H1 (cell line): ENCODE measurements at regions not wholly inside any gene's neighbourhood (a gene's known extent, or its start where the extent isn't known, plus 50 kb on each side); places are given as distances from the start of the nearest gene placed in this dataset.
A peak's percentile ranks its signal among the peaks of the same experiment; 100 is the strongest.

ENCODE experiments used
- CTCF ChIA-PET: fragments of 300-600 bp; sonication (Branson Sonifier 250); formaldehyde crosslinking; loops from one replicate; lab custom pipeline; 2021; ENCODE audit not compliant: partially characterized antibody; lab: Charles Lee
- POLR2A ChIA-PET: fragments of 300-600 bp; sonication (Branson Sonifier 250); formaldehyde crosslinking; loops from one replicate; lab custom pipeline; 2021; ENCODE audit warnings: inconsistent platforms; ENCODE audit not compliant: partially characterized antibody; lab: Charles Lee
- DNase-seq, 2 experiments: peaks; one replicate each; pipeline versions ENCODE4 v3.0.0 to v3.0.0-alpha.2; 2010 to 2022; ENCODE audit warnings: low spot score in 2 of 2, low read depth in 1 of 2, mixed read lengths in 1 of 2
- FAIRE-seq: peaks from 2 replicates; lab custom pipeline; 2011; peaks lifted over from hg19 to GRCh38; lab: Jason Lieb, UNC
- H2AFZ ChIP-seq: 2 replicates; pipeline ENCODE4 v1.8.1; 2012; ENCODE audit warnings: low read length, inconsistent platforms
- H2AK5ac ChIP-seq: 2 replicates; pipeline ENCODE4 v1.6.1; 2013; ENCODE audit warnings: low read depth, low read length
- H2BK120ac ChIP-seq: replicated peaks from 2 replicates; pipeline ENCODE3; 2013; ENCODE audit warnings: low read depth, low read length, inconsistent platforms
- H2BK12ac ChIP-seq: 2 replicates; pipeline ENCODE4 v1.6.1; 2013; ENCODE audit warnings: low read depth, low read length
- H2BK15ac ChIP-seq: 2 replicates; pipeline ENCODE4 v1.6.1; 2013; ENCODE audit warnings: low read length
- H2BK20ac ChIP-seq: 2 replicates; pipeline ENCODE4 v1.6.1; 2013; ENCODE audit warnings: low read length
- H2BK5ac ChIP-seq: 2 replicates; pipeline ENCODE4 v1.6.1; 2013; ENCODE audit warnings: low read depth, low read length
- H3K14ac ChIP-seq: 2 replicates; pipeline ENCODE4 v1.6.1; 2013; ENCODE audit warnings: inconsistent platforms; ENCODE audit not compliant: insufficient read length
- H3K18ac ChIP-seq: 2 replicates; pipeline ENCODE4 v1.6.1; 2013; ENCODE audit warnings: low read length; ENCODE audit errors: extremely low read depth
- H3K23ac ChIP-seq: 2 replicates; pipeline ENCODE4 v1.6.1; 2013; ENCODE audit warnings: inconsistent platforms; ENCODE audit not compliant: insufficient read length
- H3K23me2 ChIP-seq: 2 replicates; pipeline ENCODE4 v1.6.1; 2013; ENCODE audit warnings: low read depth, low read length
- H3K27ac ChIP-seq: 2 replicates; pipeline ENCODE4 v1.6.1; 2011; ENCODE audit warnings: low read depth, low read length, inconsistent platforms
- H3K27me3 ChIP-seq, 4 experiments: replicated peaks in 1 of 4; 1 replicate in 1 of 4; 2 replicates in 3 of 4; pipeline versions ENCODE4 v1.6.1 to v1.8.1; 2011 to 2013; ENCODE audit warnings: low read length in 3 of 4, mild to moderate bottlenecking in 3 of 4, inconsistent platforms in 2 of 4, mixed read lengths in 2 of 4, moderate library complexity in 1 of 4; ENCODE audit not compliant: control insufficient read depth in 3 of 4, insufficient read depth in 3 of 4; ENCODE audit errors: extremely low read depth in 1 of 4
- H3K36me3 ChIP-seq, 4 experiments: 2 replicates each; pipeline versions ENCODE4 v1.6.1 to v1.8.1; 2011 to 2013; ENCODE audit warnings: mild to moderate bottlenecking in 4 of 4, low read length in 3 of 4, moderate library complexity in 2 of 4, control low read depth in 1 of 4, inconsistent platforms in 1 of 4; ENCODE audit not compliant: insufficient read depth in 4 of 4, control insufficient read depth in 2 of 4
- H3K4ac ChIP-seq: replicated peaks from 2 replicates; pipeline ENCODE3; 2013; ENCODE audit warnings: low read length, low read depth, mixed read lengths, inconsistent platforms; ENCODE audit not compliant: insufficient read length
- H3K4me1 ChIP-seq, 4 experiments: replicated peaks in 1 of 4; 1 replicate in 1 of 4; 2 replicates in 3 of 4; pipeline versions ENCODE4 v1.6.1 to v1.8.1; 2011 to 2013; ENCODE audit warnings: low read length in 3 of 4, inconsistent platforms in 2 of 4, mixed read lengths in 1 of 4; ENCODE audit not compliant: insufficient read depth in 4 of 4, control insufficient read depth in 3 of 4
- H3K4me2 ChIP-seq, 2 experiments: 2 replicates each; pipeline versions ENCODE4 v1.6.1 to v1.8.1; 2011 to 2013; ENCODE audit warnings: low read depth in 2 of 2, low read length in 2 of 2, control low read depth in 1 of 2, inconsistent platforms in 1 of 2, mild to moderate bottlenecking in 1 of 2; ENCODE audit not compliant: insufficient read depth in 1 of 2
- H3K4me3 ChIP-seq, 4 experiments: fragments of 200-600, 300-600 bp in 1 of 4; sonication (generic), shearing (Covaris generic), sonication (Bioruptor Twin) in 1 of 4; 2 replicates each; pipeline versions ENCODE4 v1.5.1 to v1.8.1; 2011 to 2016; ENCODE audit warnings: low read length in 4 of 4, low read depth in 3 of 4, control low read depth in 2 of 4, inconsistent platforms in 2 of 4, mild to moderate bottlenecking in 2 of 4, mixed read lengths in 1 of 4, moderate library complexity in 1 of 4; ENCODE audit not compliant: insufficient read depth in 2 of 4; ENCODE audit errors: extremely low read depth in 1 of 4
- H3K56ac ChIP-seq: replicated peaks from 2 replicates; pipeline ENCODE3; 2013; ENCODE audit warnings: low read depth, mild to moderate bottlenecking, mixed read lengths, low read length, inconsistent platforms; ENCODE audit not compliant: insufficient read length
- H3K79me1 ChIP-seq: 2 replicates; pipeline ENCODE4 v1.6.1; 2013; ENCODE audit warnings: low read depth, low read length, control low read depth
- H3K79me2 ChIP-seq, 2 experiments: 2 replicates each; pipeline versions ENCODE4 v1.6.1 to v1.8.1; 2012 to 2013; ENCODE audit warnings: low read length in 2 of 2, mild to moderate bottlenecking in 2 of 2, inconsistent platforms in 1 of 2; ENCODE audit not compliant: insufficient read depth in 2 of 2, control insufficient read depth in 1 of 2
- H3K9ac ChIP-seq, 4 experiments: replicated peaks in 1 of 4; 1 replicate in 1 of 4; 2 replicates in 3 of 4; pipeline versions ENCODE4 v1.6.1 to v1.8.1; 2011 to 2013; ENCODE audit warnings: low read depth in 3 of 4, low read length in 3 of 4, control low read depth in 2 of 4, mild to moderate bottlenecking in 2 of 4, moderate library complexity in 2 of 4, inconsistent platforms in 1 of 4; ENCODE audit errors: extremely low read depth in 1 of 4
- H3K9me3 ChIP-seq, 2 experiments: 2 replicates each; pipeline versions ENCODE4 v1.6.1 to v1.8.1; 2012 to 2013; ENCODE audit warnings: mild to moderate bottlenecking in 2 of 2, moderate library complexity in 2 of 2, control low read depth in 1 of 2, inconsistent platforms in 1 of 2, low read depth in 1 of 2, low read length in 1 of 2, mixed read lengths in 1 of 2; ENCODE audit not compliant: insufficient read depth in 2 of 2
- H4K20me1 ChIP-seq, 2 experiments: replicated peaks in 1 of 2; 2 replicates each; pipeline versions ENCODE3 to v1.8.1; 2011 to 2013; ENCODE audit warnings: inconsistent platforms in 2 of 2, low read length in 2 of 2, mild to moderate bottlenecking in 1 of 2; ENCODE audit not compliant: insufficient read depth in 2 of 2, control insufficient read depth in 1 of 2
- H4K5ac ChIP-seq: 2 replicates; pipeline ENCODE4 v1.6.1; 2013; ENCODE audit warnings: low read length, low read depth, mixed read lengths, inconsistent platforms; ENCODE audit not compliant: insufficient read length
- H4K8ac ChIP-seq: 2 replicates; pipeline ENCODE4 v1.8.0; 2013; ENCODE audit warnings: mild to moderate bottlenecking, moderate library complexity, low read length, inconsistent platforms; ENCODE audit not compliant: insufficient read depth; ENCODE audit errors: extremely low read depth
- H4K91ac ChIP-seq: replicated peaks from 2 replicates; pipeline ENCODE3; 2013; ENCODE audit warnings: low read length, mixed read lengths, inconsistent platforms; ENCODE audit not compliant: insufficient read length
- BCL11A ChIP-seq, 2 experiments: IDR thresholded peaks; one replicate each; pipeline ENCODE4 v1.6.1; 2011; ENCODE audit warnings: low read depth in 2 of 2, low read length in 2 of 2, mild to moderate bottlenecking in 2 of 2
- CEBPB ChIP-seq: IDR thresholded peaks from 2 replicates; pipeline ENCODE4 v1.6.1; 2012; ENCODE audit warnings: low read depth, low read length
- FOSL1 ChIP-seq: IDR thresholded peaks from 2 replicates; pipeline ENCODE4 v1.6.1; 2011; ENCODE audit warnings: mild to moderate bottlenecking, low read depth, low read length, moderate library complexity; ENCODE audit not compliant: insufficient read depth
- KDM1A ChIP-seq: fragments of 200-600, 300-600 bp; sonication (generic); IDR thresholded peaks from 2 replicates; pipeline ENCODE4 v1.7.1; 2016; ENCODE audit warnings: mild to moderate bottlenecking, low read length, borderline replicate concordance
- MAFK ChIP-seq: IDR thresholded peaks from 2 replicates; pipeline ENCODE4 v1.6.1; 2012; ENCODE audit warnings: low read depth, mild to moderate bottlenecking, improper control_type of control experiment, low read length
- NANOG ChIP-seq: IDR thresholded peaks from 2 replicates; pipeline ENCODE4 v1.6.1; 2011; ENCODE audit warnings: low read length, low read depth, mild to moderate bottlenecking, inconsistent platforms; ENCODE audit not compliant: insufficient read depth, poor library complexity, severe bottlenecking
- NRF1 ChIP-seq: IDR thresholded peaks from 2 replicates; pipeline ENCODE4 v1.6.1; 2011; ENCODE audit warnings: mild to moderate bottlenecking, low read depth, low read length, improper control_type of control experiment
- SAP30 ChIP-seq: fragments of 300-600 bp; sonication (generic); IDR thresholded peaks from 2 replicates; pipeline ENCODE4 v1.7.1; 2012; ENCODE audit warnings: low read length, moderate library complexity, mild to moderate bottlenecking, inconsistent platforms; ENCODE audit not compliant: insufficient read depth, insufficient replicate concordance
- SIRT6 ChIP-seq: IDR thresholded peaks from one replicate; pipeline ENCODE4 v1.7.1; 2012; ENCODE audit warnings: low read length, inconsistent platforms
- SP1 ChIP-seq: IDR thresholded peaks from 2 replicates; pipeline ENCODE4 v1.6.1; 2011; ENCODE audit warnings: low read depth, low read length
- TEAD4 ChIP-seq: IDR thresholded peaks from 2 replicates; pipeline ENCODE4 v1.6.1; 2012; ENCODE audit warnings: low read depth, low read length, inconsistent platforms, mixed read lengths
- WGBS, 2 experiments: shearing (Covaris generic) in 1 of 2; methylation state at CpG; one replicate each; pipeline versions ENCODE4 v1.1.6 to v1.1.7; 2013 to 2015; ENCODE audit warnings: low lambda C conversion rate in 2 of 2, mixed read lengths in 2 of 2, inconsistent platforms in 1 of 2, low coverage in 1 of 2, missing lambda C conversion rate in 1 of 2; ENCODE audit not compliant: insufficient replicate concordance in 2 of 2, insufficient coverage in 1 of 2, insufficient read length in 1 of 2; ENCODE audit errors: extremely low coverage in 1 of 2, missing lambda C conversion rate in 1 of 2; 5-methylcytosine and 5-hydroxymethylcytosine counted together

DNA sequence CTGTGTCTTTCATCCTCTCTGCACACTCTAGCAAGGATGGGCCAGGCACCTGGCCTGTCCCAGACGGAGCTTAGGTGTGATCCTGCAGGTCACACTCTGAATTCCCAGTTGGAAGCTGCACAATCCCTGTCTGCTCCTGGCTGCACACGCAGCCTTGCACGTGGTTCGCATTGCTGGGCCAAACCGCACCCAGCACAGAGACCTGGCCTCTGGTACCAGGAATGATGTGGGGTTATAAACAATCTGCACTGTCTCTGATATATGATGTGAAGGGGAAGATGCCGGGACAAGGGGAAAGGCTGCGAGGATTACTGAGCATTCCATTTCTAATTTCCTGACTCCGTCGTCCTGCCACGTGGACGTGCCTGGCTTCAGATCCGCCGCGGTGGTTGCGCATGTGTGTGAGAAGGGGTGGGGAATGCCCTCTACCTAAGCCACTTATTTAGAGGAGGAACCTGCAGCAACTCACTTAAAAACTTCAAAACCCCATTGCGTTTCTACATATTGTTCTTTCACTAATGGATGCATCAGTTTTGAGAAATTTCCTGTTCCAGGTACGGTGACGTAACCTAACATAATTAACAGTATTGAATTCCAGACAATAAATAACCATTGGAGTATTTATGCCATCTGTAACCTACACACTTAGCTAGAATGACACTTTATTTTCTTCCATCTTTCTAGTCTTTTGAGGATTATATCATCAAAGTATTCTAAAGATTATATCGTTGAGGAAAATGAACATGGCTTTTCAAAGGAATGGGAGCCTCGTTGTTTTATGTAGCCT lies 559.7 kb upstream of the MGMT start:
- no peaks in the 10 kb centered on the region for H3K27me3 ChIP-seq
- 90% methylated on average over 20 of the region's 20 CpGs; no CpG with 5 or more reads in 1 of the 2 experiments for WGBS, 2 experiments
- H4K8ac ChIP-seq: no peak overlapping the region
- no peak overlapping the region for H3K9ac ChIP-seq
- H3K79me2 ChIP-seq: no peaks in the 10 kb centered on the region
- H3K27ac ChIP-seq: no peak overlapping the region
- H2BK12ac ChIP-seq: no peak overlapping the region; the same call in 1 of the 2 replicates
- no peaks in the 10 kb centered on the region for H3K23me2 ChIP-seq
- H3K4me2 ChIP-seq: no peak overlapping the region
- no peaks in the 10 kb centered on the region for H3K4me1 ChIP-seq
- H3K4ac ChIP-seq: peak overlapping the region; percentile 63
- no peak overlapping the region for H4K5ac ChIP-seq
- H3K36me3 ChIP-seq: no peaks in the 10 kb centered on the region
- H4K91ac ChIP-seq: no peak overlapping the region
- H3K18ac ChIP-seq: no peak overlapping the region
- H3K4me3 ChIP-seq: no peak overlapping the region
- no peaks in the 10 kb centered on the region for H4K20me1 ChIP-seq
- H3K14ac ChIP-seq: no peak overlapping the region
- no peak for DNase-seq
- no peak for TF ChIP-seq SP1
- TF ChIP-seq KDM1A: no peak
- TF ChIP-seq NANOG: no peak
- TF ChIP-seq CEBPB: no peak
- TF ChIP-seq BCL11A (IDR thresholded peaks at IDR 0.05; ENCODE audit: low read depth in 2 of 2, low read length in 2 of 2): no peak
- no peak for TF ChIP-seq MAFK
- TF ChIP-seq FOSL1: no peak
- no peak for TF ChIP-seq SAP30
- TF ChIP-seq TEAD4: no peak
- no peak for TF ChIP-seq NRF1
- no peak for TF ChIP-seq SIRT6
- H3K56ac ChIP-seq: no peak overlapping the region
- H2BK15ac ChIP-seq: no peak overlapping the region
- no peak overlapping the region for H2AK5ac ChIP-seq
- no peak overlapping the region for H3K23ac ChIP-seq
- no peak overlapping the region for H2BK120ac ChIP-seq
- H2BK20ac ChIP-seq: no peak overlapping the region
- H3K79me1 ChIP-seq: no peaks in the 10 kb centered on the region
- no peaks in the 10 kb centered on the region for H3K9me3 ChIP-seq
- H2AFZ ChIP-seq: no peak overlapping the region
- H2BK5ac ChIP-seq: no peak overlapping the region; the same call in 1 of the 2 replicates
- CTCF ChIA-PET: interaction anchor here (1.0 to 1.5 kb wide), 2 partner anchors 52 to 87 kb away, joined by 3 to 8 read pairs; no protein-coding TSS in a partner anchor
- FAIRE-seq: no peak
- POLR2A ChIA-PET: no interaction called here
